ENCODE measurements at regions not wholly inside any gene's neighbourhood (a gene's known extent, or its start where the extent isn't known, plus 50 kb on each side); places are given as distances from the start of the nearest gene placed in this dataset.
A peak's percentile ranks its signal among the peaks of the same experiment; 100 is the strongest.
"Not testable (repeated sequence)": the region's sequence is repeated elsewhere in the genome, so short reads cannot be mapped to it uniquely, and the experiment has no call there.

GRCh38 chr9:104326912-104327311 is 177.2 kb upstream of the OR13F1 start:
- no peak for DNase-seq

- no peak for DNase-seq
These were observed 174.8 kb upstream of the OR13F1 start for GRCh38 chr9:104329245-104329644.

DNA sequence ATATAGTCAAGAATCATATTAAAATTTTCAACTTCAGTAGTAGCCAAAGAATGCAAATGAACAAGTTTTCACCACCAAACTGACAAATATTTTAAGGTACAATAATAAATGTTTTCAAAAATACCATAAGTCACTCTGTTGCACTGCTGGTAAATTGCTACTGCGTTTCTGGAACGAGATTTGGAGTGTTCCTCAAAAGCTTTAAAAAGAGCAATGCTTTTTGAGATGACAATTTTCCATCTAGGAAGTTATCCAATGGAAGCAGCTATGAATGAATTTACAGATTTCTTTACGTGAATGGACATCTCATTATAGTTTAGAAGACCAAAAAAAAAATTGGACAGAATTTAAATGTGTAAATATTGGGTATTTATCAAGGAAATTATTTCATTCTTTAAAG is 173.2 kb upstream of the OR13F1 start:
- peak in 2 of 3 donors; percentile 34 to 36 for DNase-seq

- no peak for DNase-seq
These were observed 169.5 kb upstream of the OR13F1 start for GRCh38 chr9:104334549-104334948.

DNA sequence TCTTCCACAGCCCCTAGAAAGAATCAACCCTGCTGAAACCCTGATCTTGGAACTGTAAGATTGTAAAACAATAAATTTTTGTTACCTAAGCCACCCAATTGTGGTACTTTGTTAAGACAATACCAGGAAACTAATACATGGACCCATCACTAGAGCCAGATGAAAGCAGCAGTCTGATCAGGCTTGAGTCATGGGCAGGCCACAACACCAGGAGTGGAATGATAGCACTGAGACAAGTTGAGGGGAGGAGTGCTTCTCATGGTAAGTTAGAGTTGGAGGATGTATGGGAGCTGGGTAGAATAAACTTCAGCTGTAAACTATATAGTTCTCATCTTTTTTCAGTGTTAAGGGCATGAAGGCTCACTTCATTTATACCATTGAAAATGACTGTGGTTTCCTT is 164.4 kb upstream of the OR13F1 start:
- DNase-seq, result no peak

DNA sequence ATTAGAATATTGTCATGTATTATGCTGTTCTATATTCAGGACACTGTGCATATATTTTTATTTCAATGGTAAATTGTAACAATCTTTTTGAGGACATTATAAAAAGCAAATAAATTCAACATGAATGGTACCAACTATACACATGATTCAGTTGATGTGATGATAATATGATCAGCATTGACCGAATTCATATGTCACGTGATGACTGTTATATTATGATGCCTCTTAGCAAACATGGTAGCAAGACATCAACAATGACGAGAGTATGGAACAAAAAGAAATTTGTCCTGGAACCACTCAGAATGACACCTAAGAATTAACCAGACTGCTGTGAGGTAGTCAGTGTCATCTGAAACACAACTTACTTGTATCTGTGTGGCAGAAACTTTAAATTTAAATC is 161.5 kb upstream of the OR13F1 start:
- no peak for DNase-seq

- DNase-seq, result no peak
These were observed 159.0 kb upstream of the OR13F1 start for GRCh38 chr9:104345061-104345460.

- no peak for DNase-seq
These were observed 153.5 kb upstream of the OR13F1 start for GRCh38 chr9:104350541-104350940.

DNA sequence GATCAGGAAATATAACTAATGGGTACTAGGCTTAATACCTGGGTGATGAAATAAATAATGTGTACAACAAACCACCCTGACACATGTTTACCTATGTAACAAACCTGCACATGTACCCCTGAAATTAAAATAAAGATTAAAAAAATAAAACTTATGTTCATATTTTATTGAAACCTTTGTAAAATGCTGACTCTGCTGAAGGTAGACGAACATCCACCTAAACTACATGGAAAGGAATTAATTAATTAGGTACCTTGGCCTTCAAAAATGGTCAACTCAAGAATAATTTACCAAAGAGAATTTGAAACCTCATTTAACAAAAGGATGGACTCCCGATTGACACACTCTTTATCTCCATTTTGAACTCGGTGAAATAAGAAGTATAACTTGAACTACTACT is 152.3 kb upstream of the OR13F1 start:
- no peak for DNase-seq

DNA sequence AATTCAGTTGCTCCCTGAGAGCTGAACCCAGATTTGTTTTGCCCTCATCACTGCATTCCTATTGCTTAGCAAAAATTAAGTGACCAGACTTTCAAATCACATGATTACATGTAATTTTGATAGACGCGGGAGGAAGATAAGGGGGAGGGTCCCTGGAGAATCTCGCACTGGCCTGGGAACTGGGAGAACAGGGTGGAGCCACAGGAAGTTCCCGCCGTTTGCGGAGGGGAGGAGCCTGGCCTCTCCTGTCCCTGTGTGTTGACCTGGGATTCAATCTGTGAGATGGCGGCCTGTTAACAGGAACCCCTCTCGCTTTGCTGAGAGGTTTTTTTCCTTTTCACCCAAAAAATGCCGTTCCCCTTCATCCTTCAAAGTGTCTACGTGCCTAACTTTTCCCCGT is 142.9 kb upstream of the OR13F1 start:
- DNase-seq, result no peak

- DNase-seq, result no peak
These were observed 141.1 kb upstream of the OR13F1 start for GRCh38 chr9:104362912-104363472.

GRCh38 chr9:104367507-104367906 is 136.6 kb upstream of the OR13F1 start:
- DNase-seq, result no peak

GRCh38 chr9:104368318-104368717 is 135.7 kb upstream of the OR13F1 start:
- DNase-seq, result not testable (repeated sequence)

- DNase-seq, result no peak
These were observed 129.4 kb upstream of the OR13F1 start for GRCh38 chr9:104374711-104375110.

GRCh38 chr9:104386013-104386412 is 118.0 kb upstream of the OR13F1 start:
- DNase-seq, result no peak

- peak; percentile 22 to 63 (median 23) for DNase-seq
These were observed 117.5 kb upstream of the OR13F1 start for GRCh38 chr9:104386425-104387069.

GRCh38 chr9:104388071-104388470 is 116.0 kb upstream of the OR13F1 start:
- DNase-seq, result no peak

- no peak for DNase-seq
These were observed 114.7 kb upstream of the OR13F1 start for GRCh38 chr9:104389341-104389740.

GRCh38 chr9:104394901-104395300 is 109.2 kb upstream of the OR13F1 start:
- not testable (repeated sequence) for DNase-seq

GRCh38 chr9:104412238-104412637 is 91.8 kb upstream of the OR13F1 start:
- no peak for DNase-seq

DNA sequence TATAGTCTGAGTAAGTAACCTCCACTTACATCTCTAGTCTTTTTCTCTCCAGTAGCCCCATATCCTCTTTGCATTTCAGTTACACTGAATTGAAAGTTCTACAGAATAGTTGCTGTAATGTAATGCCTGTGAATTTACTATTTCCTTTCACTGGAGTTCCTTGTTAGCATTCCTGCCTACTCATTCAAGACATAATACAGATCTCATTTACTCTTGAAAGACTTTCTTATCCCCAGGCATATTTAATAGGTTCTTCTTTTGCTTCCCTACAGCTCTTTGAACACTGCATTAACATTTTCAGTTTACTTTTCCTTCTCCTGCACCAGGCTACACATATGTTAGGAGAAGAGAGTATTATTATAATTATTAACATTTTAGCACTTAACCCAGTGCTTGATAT is 87.6 kb upstream of the OR13F1 start:
- no peak for DNase-seq

GRCh38 chr9:104417296-104417695 is 86.8 kb upstream of the OR13F1 start:
- no peak for DNase-seq

- DNase-seq, result no peak
These were observed 75.0 kb upstream of the OR13F1 start for GRCh38 chr9:104429031-104429546.

GRCh38 chr9:104435059-104435458 is 69.0 kb upstream of the OR13F1 start:
- no peak for DNase-seq
